PC-3 (cell line): ENCODE measurements at regions not wholly inside any gene's neighbourhood (a gene's known extent, or its start where the extent isn't known, plus 50 kb on each side); places are given as distances from the start of the nearest gene placed in this dataset.

Experiments
- EZH2 ChIP-seq: fragments of 300-600 bp; sonication (generic); IDR thresholded peaks from one replicate; pipeline ENCODE4 v1.6.1; 2017; ENCODE audit warnings: antibody characterized with exemption, mild to moderate bottlenecking, low read length; ENCODE audit not compliant: unreplicated experiment
- TF ChIP-seq, protein P1 (sequence below): fragments of 300-600 bp; sonication (generic); conservative IDR thresholded peaks from 2 replicates; pipeline ENCODE4 v1.5.1; 2017; ENCODE audit warnings: antibody characterized with exemption, low read depth, mild to moderate bottlenecking, low read length

DNA sequence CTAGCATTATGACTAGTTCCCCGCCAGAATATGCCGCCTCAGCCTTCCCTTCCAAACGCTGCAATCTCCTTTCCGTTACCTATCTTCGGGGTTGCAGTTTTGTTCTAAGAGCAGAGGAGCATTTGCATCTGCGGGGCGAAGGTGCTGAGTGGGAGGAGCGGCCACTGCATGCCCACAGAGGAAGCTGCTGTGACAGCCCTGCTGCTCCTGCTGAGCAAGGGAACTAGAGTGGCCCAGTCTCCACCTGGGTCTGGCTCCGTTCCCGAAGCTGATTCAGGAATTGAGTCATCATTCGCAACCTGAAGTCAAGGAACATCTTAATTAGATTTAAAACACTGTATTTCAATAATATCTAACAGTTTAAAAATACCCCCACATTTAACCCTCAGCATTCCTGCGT lies 98.2 kb upstream of the TJP1 start:
- TF ChIP-seq, protein P1, sequence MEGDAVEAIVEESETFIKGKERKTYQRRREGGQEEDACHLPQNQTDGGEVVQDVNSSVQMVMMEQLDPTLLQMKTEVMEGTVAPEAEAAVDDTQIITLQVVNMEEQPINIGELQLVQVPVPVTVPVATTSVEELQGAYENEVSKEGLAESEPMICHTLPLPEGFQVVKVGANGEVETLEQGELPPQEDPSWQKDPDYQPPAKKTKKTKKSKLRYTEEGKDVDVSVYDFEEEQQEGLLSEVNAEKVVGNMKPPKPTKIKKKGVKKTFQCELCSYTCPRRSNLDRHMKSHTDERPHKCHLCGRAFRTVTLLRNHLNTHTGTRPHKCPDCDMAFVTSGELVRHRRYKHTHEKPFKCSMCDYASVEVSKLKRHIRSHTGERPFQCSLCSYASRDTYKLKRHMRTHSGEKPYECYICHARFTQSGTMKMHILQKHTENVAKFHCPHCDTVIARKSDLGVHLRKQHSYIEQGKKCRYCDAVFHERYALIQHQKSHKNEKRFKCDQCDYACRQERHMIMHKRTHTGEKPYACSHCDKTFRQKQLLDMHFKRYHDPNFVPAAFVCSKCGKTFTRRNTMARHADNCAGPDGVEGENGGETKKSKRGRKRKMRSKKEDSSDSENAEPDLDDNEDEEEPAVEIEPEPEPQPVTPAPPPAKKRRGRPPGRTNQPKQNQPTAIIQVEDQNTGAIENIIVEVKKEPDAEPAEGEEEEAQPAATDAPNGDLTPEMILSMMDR: no peak
- TF ChIP-seq EZH2: no peak
